Endothelial cell (in vitro differentiated cells): ENCODE measurements at regions not wholly inside any gene's neighbourhood (a gene's known extent, or its start where the extent isn't known, plus 50 kb on each side); places are given as distances from the start of the nearest gene placed in this dataset.

Experiments
- DNase-seq: peaks from one replicate; pipeline ENCODE4 v3.0.0; 2021; ENCODE audit warnings: low spot score
- H3K27ac Mint-ChIP-seq: one replicate; pipeline ENCODE4 v1.8.0; 2021; ENCODE audit warnings: mixed read lengths, inconsistent platforms; ENCODE audit not compliant: unreplicated experiment
- H3K27me3 Mint-ChIP-seq: one replicate; pipeline ENCODE4 v1.8.0; 2021; ENCODE audit warnings: mild to moderate bottlenecking, moderate library complexity, mixed read lengths, inconsistent platforms; ENCODE audit not compliant: unreplicated experiment
- H3K36me3 Mint-ChIP-seq: one replicate; pipeline ENCODE4 v1.8.0; 2021; ENCODE audit warnings: mild to moderate bottlenecking, low read depth, mixed read lengths, inconsistent platforms; ENCODE audit not compliant: unreplicated experiment
- H3K4me1 Mint-ChIP-seq: one replicate; pipeline ENCODE4 v1.8.0; 2021; ENCODE audit warnings: mild to moderate bottlenecking, mixed read lengths, inconsistent platforms; ENCODE audit not compliant: unreplicated experiment
- H3K4me3 Mint-ChIP-seq: one replicate; pipeline ENCODE4 v1.8.0; 2021; ENCODE audit warnings: mild to moderate bottlenecking, mixed read lengths, inconsistent platforms; ENCODE audit not compliant: unreplicated experiment
- H3K9me3 Mint-ChIP-seq: one replicate; pipeline ENCODE4 v1.8.0; 2021; ENCODE audit warnings: mixed read lengths, inconsistent platforms; ENCODE audit not compliant: unreplicated experiment
- TF ChIP-seq, protein P1 (sequence below): fragments of 200-600 bp; sonication (generic); IDR thresholded peaks from one replicate; pipeline ENCODE4 v1.5.0; 2021; ENCODE audit warnings: antibody characterized with exemption; ENCODE audit not compliant: unreplicated experiment

DNA sequence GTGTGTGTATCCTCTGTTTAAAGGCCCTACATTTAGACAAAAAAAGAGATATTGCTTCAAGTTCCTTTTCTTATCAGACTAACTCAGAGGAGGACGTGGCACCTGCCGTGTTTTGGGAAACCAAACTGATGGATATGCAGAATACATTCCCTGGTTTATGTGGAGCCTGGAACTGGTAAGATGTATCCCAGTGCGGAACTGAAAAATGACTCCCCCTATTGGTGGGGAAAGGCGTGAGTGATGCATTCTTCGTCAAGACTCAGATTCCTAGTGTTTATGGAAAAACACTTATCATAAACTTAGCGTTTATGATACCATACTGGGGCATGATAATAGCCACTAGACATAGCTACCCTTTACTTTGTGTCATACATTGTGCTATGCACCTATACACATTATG, 154.2 kb downstream of the ZNF326 start:
- H3K36me3 Mint-ChIP-seq: no peaks in the 10 kb centered on the region

DNA sequence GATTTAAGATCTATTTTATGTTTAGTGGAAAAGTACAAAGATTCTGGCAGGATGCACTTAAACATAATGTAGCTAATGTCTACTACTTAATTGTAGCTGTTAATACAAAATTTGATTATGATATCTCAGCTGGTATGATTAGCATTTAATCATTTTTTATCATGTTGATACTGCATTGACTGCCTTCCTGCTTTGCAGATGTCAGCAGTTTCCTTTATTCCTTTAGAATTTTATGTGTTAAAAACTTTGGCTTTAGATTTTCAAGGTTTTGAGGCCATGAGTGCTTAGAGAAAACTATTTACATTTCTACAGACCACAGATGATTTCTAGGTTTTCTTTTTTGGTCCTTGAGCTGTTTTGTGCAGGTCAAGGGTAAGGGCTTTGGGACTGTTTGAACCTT, 152.2 kb downstream of the ZNF326 start:
- H3K27ac Mint-ChIP-seq: no peak overlapping the region
- TF ChIP-seq, protein P1, sequence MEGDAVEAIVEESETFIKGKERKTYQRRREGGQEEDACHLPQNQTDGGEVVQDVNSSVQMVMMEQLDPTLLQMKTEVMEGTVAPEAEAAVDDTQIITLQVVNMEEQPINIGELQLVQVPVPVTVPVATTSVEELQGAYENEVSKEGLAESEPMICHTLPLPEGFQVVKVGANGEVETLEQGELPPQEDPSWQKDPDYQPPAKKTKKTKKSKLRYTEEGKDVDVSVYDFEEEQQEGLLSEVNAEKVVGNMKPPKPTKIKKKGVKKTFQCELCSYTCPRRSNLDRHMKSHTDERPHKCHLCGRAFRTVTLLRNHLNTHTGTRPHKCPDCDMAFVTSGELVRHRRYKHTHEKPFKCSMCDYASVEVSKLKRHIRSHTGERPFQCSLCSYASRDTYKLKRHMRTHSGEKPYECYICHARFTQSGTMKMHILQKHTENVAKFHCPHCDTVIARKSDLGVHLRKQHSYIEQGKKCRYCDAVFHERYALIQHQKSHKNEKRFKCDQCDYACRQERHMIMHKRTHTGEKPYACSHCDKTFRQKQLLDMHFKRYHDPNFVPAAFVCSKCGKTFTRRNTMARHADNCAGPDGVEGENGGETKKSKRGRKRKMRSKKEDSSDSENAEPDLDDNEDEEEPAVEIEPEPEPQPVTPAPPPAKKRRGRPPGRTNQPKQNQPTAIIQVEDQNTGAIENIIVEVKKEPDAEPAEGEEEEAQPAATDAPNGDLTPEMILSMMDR: no peak
- no peaks in the 10 kb centered on the region for H3K9me3 Mint-ChIP-seq
- H3K4me1 Mint-ChIP-seq: peaks cover 4% of the 10 kb centered on the region
- H3K36me3 Mint-ChIP-seq: no peaks in the 10 kb centered on the region
- no peaks in the 10 kb centered on the region for H3K27me3 Mint-ChIP-seq
- no peak for DNase-seq
- H3K4me3 Mint-ChIP-seq: no peak overlapping the region

More for the DNA sequence above, 154.2 kb downstream of the ZNF326 start:
- H3K4me3 Mint-ChIP-seq: no peak overlapping the region
- peaks cover 4% of the 10 kb centered on the region for H3K4me1 Mint-ChIP-seq
- no peaks in the 10 kb centered on the region for H3K27me3 Mint-ChIP-seq
- TF ChIP-seq, protein P1: no peak
- no peak for DNase-seq
- no peaks in the 10 kb centered on the region for H3K9me3 Mint-ChIP-seq
- no peak overlapping the region for H3K27ac Mint-ChIP-seq

DNA sequence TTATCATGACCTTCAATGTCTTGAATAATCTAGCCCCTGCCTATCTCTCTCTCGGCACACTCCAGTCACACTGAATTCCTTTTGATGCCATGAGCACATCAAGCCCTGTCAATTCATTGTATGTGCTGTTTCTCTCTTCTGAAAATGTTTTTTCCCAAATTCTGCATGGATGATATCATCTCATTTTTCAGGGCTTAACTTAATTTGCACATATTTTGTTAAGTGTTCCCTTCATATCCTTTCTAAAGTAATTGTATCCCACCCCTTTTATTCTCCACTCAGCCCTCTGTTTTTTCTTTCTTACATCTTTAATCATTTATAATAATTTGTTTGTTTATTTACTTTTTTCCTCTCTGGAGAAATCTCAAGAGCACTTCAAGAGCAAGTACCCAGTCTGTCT, 149.9 kb downstream of the ZNF326 start:
- Mint-ChIP-seq H3K4me3 (no peak overlapping the region), H3K27ac (no peak overlapping the region), H3K36me3 (no peaks in the 10 kb centered on the region), H3K9me3 (no peaks in the 10 kb centered on the region), H3K27me3 (no peaks in the 10 kb centered on the region), H3K4me1 (peaks cover 4% of the 10 kb centered on the region)
- TF ChIP-seq, protein P1: no peak
- no peak for DNase-seq

DNA sequence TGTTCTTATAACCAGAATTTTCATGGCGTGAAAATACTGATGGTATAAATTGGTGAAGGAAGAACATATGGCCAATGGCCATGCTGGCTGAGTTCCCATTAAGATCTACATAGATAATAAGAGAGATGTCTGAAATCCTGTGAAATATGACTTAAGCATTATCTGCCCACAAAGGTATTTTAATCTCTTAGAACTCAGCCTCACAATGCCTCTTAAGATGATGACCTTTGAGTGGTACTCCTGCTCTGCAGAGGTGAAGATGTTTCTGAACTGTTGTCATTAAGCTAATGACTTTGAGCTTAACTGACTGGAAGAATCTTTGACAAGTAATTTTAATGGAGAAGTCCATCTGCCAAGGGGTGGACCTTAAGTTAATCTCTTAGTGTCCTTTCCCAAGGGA, 148.7 kb downstream of the ZNF326 start:
- DNase-seq: no peak
- H3K9me3 Mint-ChIP-seq: peaks cover 6% of the 10 kb centered on the region
- no peak overlapping the region for H3K27ac Mint-ChIP-seq
- TF ChIP-seq, protein P1: no peak
- no peaks in the 10 kb centered on the region for H3K36me3 Mint-ChIP-seq
- peaks cover 4% of the 10 kb centered on the region for H3K4me1 Mint-ChIP-seq
- H3K4me3 Mint-ChIP-seq: no peak overlapping the region
- no peaks in the 10 kb centered on the region for H3K27me3 Mint-ChIP-seq

DNA sequence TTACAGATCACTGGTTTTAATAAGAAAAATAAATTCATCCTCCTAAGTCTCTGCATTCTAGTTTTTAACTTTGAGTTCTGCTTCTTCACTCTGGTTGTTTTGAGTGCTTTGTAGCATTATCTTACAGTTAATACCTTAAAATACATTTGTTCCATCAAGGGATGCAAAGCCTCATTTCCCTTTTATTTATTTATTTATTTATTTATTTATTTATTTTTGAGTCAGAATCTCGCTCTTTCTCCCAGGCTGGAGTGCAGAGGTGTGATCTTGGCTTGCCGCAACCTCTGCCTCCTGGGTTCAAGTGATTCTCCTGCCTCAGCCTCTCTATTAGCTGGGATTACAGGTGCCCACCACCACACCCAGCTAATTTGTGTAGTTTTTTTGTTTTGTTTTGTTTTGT, 147.8 kb downstream of the ZNF326 start:
- TF ChIP-seq, protein P1: no peak
- no peak overlapping the region for H3K27ac Mint-ChIP-seq

More for the DNA sequence above, 147.8 kb downstream of the ZNF326 start:
- no peak for DNase-seq
- H3K9me3 Mint-ChIP-seq: peaks cover 6% of the 10 kb centered on the region
- no peaks in the 10 kb centered on the region for H3K36me3 Mint-ChIP-seq
- H3K27me3 Mint-ChIP-seq: no peaks in the 10 kb centered on the region
- H3K4me3 Mint-ChIP-seq: no peak overlapping the region
- H3K4me1 Mint-ChIP-seq: no peaks in the 10 kb centered on the region
